ENCODE measurements at regions not wholly inside any gene's neighbourhood (a gene's known extent, or its start where the extent isn't known, plus 50 kb on each side); places are given as distances from the start of the nearest gene placed in this dataset.

DNA sequence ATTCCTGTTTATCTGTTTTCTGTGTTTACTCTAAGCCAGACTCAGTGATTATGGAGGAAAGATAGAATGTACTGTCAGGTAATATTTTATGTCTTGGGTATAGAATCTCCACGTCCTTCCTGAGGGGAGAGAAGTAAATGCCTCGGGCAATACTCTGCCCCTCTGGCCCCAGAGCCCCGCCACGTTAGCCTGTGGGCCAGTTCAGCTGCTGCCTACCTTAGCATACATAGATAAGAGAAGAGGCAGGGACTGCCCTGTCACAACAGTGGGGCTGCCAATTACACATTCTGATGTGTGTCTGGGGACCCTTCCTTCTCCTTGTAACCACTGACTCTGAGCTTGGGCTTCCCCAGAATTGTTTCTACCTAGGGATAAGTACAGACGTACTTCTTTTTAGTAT is 347.7 kb upstream of the ATP11B start:
- DNase-seq (ENCODE audit: low read depth): no peak
- TF ChIP-seq, protein P1, sequence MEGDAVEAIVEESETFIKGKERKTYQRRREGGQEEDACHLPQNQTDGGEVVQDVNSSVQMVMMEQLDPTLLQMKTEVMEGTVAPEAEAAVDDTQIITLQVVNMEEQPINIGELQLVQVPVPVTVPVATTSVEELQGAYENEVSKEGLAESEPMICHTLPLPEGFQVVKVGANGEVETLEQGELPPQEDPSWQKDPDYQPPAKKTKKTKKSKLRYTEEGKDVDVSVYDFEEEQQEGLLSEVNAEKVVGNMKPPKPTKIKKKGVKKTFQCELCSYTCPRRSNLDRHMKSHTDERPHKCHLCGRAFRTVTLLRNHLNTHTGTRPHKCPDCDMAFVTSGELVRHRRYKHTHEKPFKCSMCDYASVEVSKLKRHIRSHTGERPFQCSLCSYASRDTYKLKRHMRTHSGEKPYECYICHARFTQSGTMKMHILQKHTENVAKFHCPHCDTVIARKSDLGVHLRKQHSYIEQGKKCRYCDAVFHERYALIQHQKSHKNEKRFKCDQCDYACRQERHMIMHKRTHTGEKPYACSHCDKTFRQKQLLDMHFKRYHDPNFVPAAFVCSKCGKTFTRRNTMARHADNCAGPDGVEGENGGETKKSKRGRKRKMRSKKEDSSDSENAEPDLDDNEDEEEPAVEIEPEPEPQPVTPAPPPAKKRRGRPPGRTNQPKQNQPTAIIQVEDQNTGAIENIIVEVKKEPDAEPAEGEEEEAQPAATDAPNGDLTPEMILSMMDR (IDR thresholded peaks at IDR 0.05; ENCODE audit: insufficient read depth, low read depth, low read length): no peak
- no peak overlapping the region for H3K4me3 ChIP-seq (ENCODE audit: low read depth, low read length)

GRCh38 chr3:182450942-182451787 is 342.1 kb upstream of the ATP11B start:
- DNase-seq (ENCODE audit: low read depth): no peak
- H3K4me3 ChIP-seq (ENCODE audit: low read depth, low read length): no peak overlapping the region
- TF ChIP-seq, protein P1 (IDR thresholded peaks at IDR 0.05; ENCODE audit: insufficient read depth, low read depth, low read length): no peak

GRCh38 chr3:182451871-182452270 is 341.4 kb upstream of the ATP11B start:
- no peak overlapping the region for H3K4me3 ChIP-seq (ENCODE audit: low read depth, low read length)
- no peak for DNase-seq (ENCODE audit: low read depth)
- TF ChIP-seq, protein P1 (IDR thresholded peaks at IDR 0.05; ENCODE audit: insufficient read depth, low read depth, low read length): no peak

DNA sequence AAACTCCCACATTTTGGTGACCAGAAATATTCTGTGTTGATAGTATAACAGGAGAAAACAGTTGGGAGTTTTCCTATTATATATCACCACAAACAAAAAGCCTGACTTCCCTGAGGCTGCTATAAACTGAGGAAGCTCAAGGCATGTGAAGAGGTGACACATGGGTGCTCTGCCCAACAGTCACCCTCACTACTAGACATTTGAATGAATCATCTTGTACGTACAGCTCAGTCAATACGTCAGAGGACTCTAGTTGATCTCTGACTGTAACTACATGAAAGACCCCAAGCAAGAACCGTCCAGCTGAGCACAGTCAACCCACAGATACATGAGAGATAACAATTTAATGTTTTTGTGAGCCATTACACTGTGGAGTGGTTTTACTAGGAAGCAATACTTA is 338.3 kb upstream of the ATP11B start:
- no peak for DNase-seq (ENCODE audit: low read depth)
- TF ChIP-seq, protein P1 (IDR thresholded peaks at IDR 0.05; ENCODE audit: insufficient read depth, low read depth, low read length): no peak

DNA sequence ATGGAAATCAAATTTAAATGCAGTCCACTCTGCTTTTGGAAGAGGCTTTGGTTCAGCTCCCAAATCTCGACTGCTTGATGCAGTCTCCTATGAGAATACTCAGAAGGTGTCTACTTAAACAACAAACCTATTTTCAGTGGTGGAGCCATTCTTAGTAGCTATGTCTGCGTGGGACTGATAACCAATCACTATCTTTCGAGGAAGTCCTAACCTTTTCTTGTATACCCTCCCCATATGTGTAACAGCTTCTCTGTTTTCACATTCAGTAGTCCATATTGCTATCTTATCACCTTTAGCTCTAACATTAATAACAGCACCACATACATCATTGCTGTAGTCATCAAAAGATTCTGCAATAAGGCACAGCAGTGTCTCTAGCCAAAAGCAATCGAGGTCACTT is 333.0 kb upstream of the ATP11B start:
- TF ChIP-seq, protein P1 (IDR thresholded peaks at IDR 0.05; ENCODE audit: insufficient read depth, low read depth, low read length): no peak
- no peak overlapping the region for H3K4me3 ChIP-seq (ENCODE audit: low read depth, low read length)
- no peak for DNase-seq (ENCODE audit: low read depth)

More for the DNA sequence above, 338.3 kb upstream of the ATP11B start:
- H3K4me3 ChIP-seq (ENCODE audit: low read depth, low read length): no peak overlapping the region

DNA sequence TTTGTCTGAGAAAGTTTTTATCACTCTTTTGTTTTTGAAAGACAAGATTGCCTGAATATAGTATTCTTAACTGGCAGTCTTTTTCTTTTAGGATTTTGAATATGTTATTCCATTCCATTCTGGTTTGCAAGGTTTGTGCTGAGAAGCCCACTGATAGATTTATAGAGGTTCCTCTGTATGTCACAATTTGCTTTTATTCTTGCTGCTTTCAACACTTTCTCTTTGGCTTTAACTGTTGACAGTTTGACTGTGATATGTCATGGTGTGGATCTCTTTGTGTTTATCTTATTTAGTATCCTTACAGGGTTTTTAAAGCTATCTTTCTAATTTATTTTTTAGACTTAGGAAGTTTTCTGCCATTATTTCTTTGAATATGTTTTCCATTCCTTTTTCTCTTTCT is 331.2 kb upstream of the ATP11B start:
- H3K4me3 ChIP-seq (ENCODE audit: low read depth, low read length): no peak overlapping the region
- TF ChIP-seq, protein P1 (IDR thresholded peaks at IDR 0.05; ENCODE audit: insufficient read depth, low read depth, low read length): no peak
- DNase-seq (ENCODE audit: low read depth): no peak

Data from fibroblast of villous mesenchyme (primary cell).